ENCODE measurements at regions not wholly inside any gene's neighbourhood (a gene's known extent, or its start where the extent isn't known, plus 50 kb on each side); places are given as distances from the start of the nearest gene placed in this dataset.

GRCh38 chr5:82560969-82561368 is 282.8 kb upstream of the RPS23 start:
- TF ChIP-seq POLR2A (IDR thresholded peaks at IDR 0.05; ENCODE audit: low read depth, low read length) (no peak), PAX5 (IDR thresholded peaks at IDR 0.05; ENCODE audit: insufficient read depth, low read length, severe bottlenecking) (no peak), POLR2AphosphoS5 (IDR thresholded peaks at IDR 0.05; ENCODE audit: low read depth, low read length) (no peak), TAF1 (IDR thresholded peaks at IDR 0.05; ENCODE audit: low read depth, low read length) (no peak)
